OCI-LY7 (cell line): ENCODE measurements at regions not wholly inside any gene's neighbourhood (a gene's known extent, or its start where the extent isn't known, plus 50 kb on each side); places are given as distances from the start of the nearest gene placed in this dataset.

Source experiments
- BruUV-seq: library from RNA; stranded (reverse); fragments of 400-500 nt; replicated peaks from 2 replicates; lab custom pipeline; 2021; lab: Mats Ljungman, UMichigan
- CTCF ChIA-PET: fragments of 300-600 bp; sonication (Branson Sonifier 250); formaldehyde crosslinking; loops from one replicate; lab custom pipeline; 2022; ENCODE audit warnings: antibody characterized with exemption; ENCODE audit not compliant: unreplicated experiment; lab: Charles Lee
- POLR2A ChIA-PET: fragments of 300-600 bp; sonication (Branson Sonifier 250); formaldehyde crosslinking; loops from one replicate; lab custom pipeline; 2022; ENCODE audit warnings: antibody characterized with exemption; lab: Charles Lee
- DNase-seq: peaks from one replicate; pipeline ENCODE4 v3.0.0-alpha.2; 2015; ENCODE audit warnings: low spot score
- H2AFZ ChIP-seq: fragments of 200-600 bp; sonication (generic), shearing (Covaris generic); 2 replicates; pipeline ENCODE4 v1.6.1; 2014; ENCODE audit warnings: mild to moderate bottlenecking, antibody characterized with exemption, low read length, moderate library complexity
- H3K27ac ChIP-seq: fragments of 200-600 bp; sonication (generic); 2 replicates; pipeline ENCODE4 v1.5.1; 2014; ENCODE audit warnings: mixed run types, low read depth, mild to moderate bottlenecking, moderate library complexity, low read length, inconsistent platforms; ENCODE audit not compliant: poor library complexity, severe bottlenecking
- H3K36me3 ChIP-seq: fragments of 200-600 bp; sonication (generic); 2 replicates; pipeline ENCODE4 v1.6.1; 2014; ENCODE audit warnings: mild to moderate bottlenecking, antibody characterized with exemption, low read length, moderate library complexity, mixed read lengths; ENCODE audit not compliant: insufficient read depth
- H3K4me1 ChIP-seq: fragments of 200-600 bp; sonication (generic); 2 replicates; pipeline ENCODE4 v1.5.1; 2014; ENCODE audit warnings: mild to moderate bottlenecking, low read length; ENCODE audit not compliant: insufficient read depth, poor library complexity, severe bottlenecking
- H3K4me2 ChIP-seq: fragments of 200-600 bp; sonication (generic); 2 replicates; pipeline ENCODE4 v1.6.1; 2014; ENCODE audit warnings: mild to moderate bottlenecking, low read length
- H3K4me3 ChIP-seq: fragments of 200-600 bp; sonication (generic); 2 replicates; pipeline ENCODE4 v1.5.1; 2014; ENCODE audit warnings: mild to moderate bottlenecking, low read depth, low read length; ENCODE audit not compliant: poor library complexity, severe bottlenecking
- H3K79me2 ChIP-seq: fragments of 200-600 bp; sonication (generic); 2 replicates; pipeline ENCODE4 v1.6.1; 2016; ENCODE audit warnings: low read depth, mild to moderate bottlenecking, low read length, moderate library complexity, mixed read lengths; ENCODE audit not compliant: insufficient read depth
- H3K9me2 ChIP-seq: fragments of 200-600 bp; sonication (generic); 2 replicates; pipeline ENCODE4 v1.6.1; 2016; ENCODE audit warnings: mild to moderate bottlenecking, low read length, mixed read lengths; ENCODE audit not compliant: insufficient read depth
- H3K9me3 ChIP-seq: fragments of 200-600 bp; sonication (generic); 2 replicates; pipeline ENCODE4 v1.6.1; 2014; ENCODE audit warnings: mild to moderate bottlenecking, mixed run types, low read length, mixed read lengths
- H4K20me1 ChIP-seq: fragments of 200-600 bp; sonication (generic); 2 replicates; pipeline ENCODE4 v1.6.1; 2014; ENCODE audit warnings: mild to moderate bottlenecking, antibody characterized with exemption, low read length, moderate library complexity, mixed read lengths; ENCODE audit not compliant: insufficient read depth
- CTCF ChIP-seq: fragments of 200-600 bp; sonication (generic); conservative IDR thresholded peaks from 2 replicates; pipeline ENCODE4 v1.5.1; 2014; ENCODE audit warnings: mild to moderate bottlenecking, antibody characterized with exemption, low read length, moderate library complexity, mixed read lengths
- EZH2phosphoT487 ChIP-seq: fragments of 200-600 bp; sonication (generic); IDR thresholded peaks from 2 replicates; pipeline ENCODE4 v1.6.1; 2018; ENCODE audit warnings: low read depth, borderline replicate concordance, mild to moderate bottlenecking, mixed run types, antibody characterized with exemption, low read length, moderate library complexity, mixed read lengths
- intact Hi-C: fragments of 100-400 bp; cut with micrococcal nuclease; formaldehyde crosslinking; loops from one replicate; pipeline ENCODE4 v1.10.0; 2022; ENCODE audit not compliant: unreplicated experiment

GRCh38 chr6:167739721-167740475 lies 86.8 kb upstream of the AFDN start:
- CTCF ChIA-PET: no interaction called here
- Histone ChIP-seq H3K4me1 (no peaks in the 10 kb centered on the region), H3K4me3 (no peak overlapping the region), H3K79me2 (no peaks in the 10 kb centered on the region), H4K20me1 (no peaks in the 10 kb centered on the region), H3K4me2 (no peak overlapping the region), H3K36me3 (no peaks in the 10 kb centered on the region), H3K27ac (no peak overlapping the region), H3K9me2 (no peaks in the 10 kb centered on the region), H2AFZ (no peak overlapping the region), H3K9me3 (no peaks in the 10 kb centered on the region)
- POLR2A ChIA-PET: interaction anchor here (1.1 kb wide), 1 partner anchor 40 kb away, joined by 3 read pairs; no protein-coding TSS in a partner anchor
- BruUV-seq: no TSS peak
- no peak for DNase-seq
- intact Hi-C loops: no loop called here
- TF ChIP-seq EZH2phosphoT487 (no peak), CTCF (no peak)

GRCh38 chr6:167742719-167743303 lies 83.9 kb upstream of the AFDN start:
- H3K9me3 ChIP-seq: no peaks in the 10 kb centered on the region
- ChIA-PET CTCF (no interaction called here), POLR2A (no interaction called here)
- intact Hi-C loops: no loop called here
- no peak overlapping the region for H2AFZ ChIP-seq
- no peaks in the 10 kb centered on the region for H4K20me1 ChIP-seq
- no peaks in the 10 kb centered on the region for H3K79me2 ChIP-seq
- no peak overlapping the region for H3K4me3 ChIP-seq
- TF ChIP-seq CTCF: 0 out of 2 replicates have a peak, but pooled peaks have one; percentile 16
- no peak for TF ChIP-seq EZH2phosphoT487
- BruUV-seq: no TSS peak
- H3K36me3 ChIP-seq: no peaks in the 10 kb centered on the region
- H3K4me1 ChIP-seq: no peaks in the 10 kb centered on the region
- H3K9me2 ChIP-seq: no peaks in the 10 kb centered on the region
- no peak overlapping the region for H3K4me2 ChIP-seq
- no peak overlapping the region for H3K27ac ChIP-seq
- DNase-seq: no peak
